Neural cell (in vitro differentiated cells): ENCODE measurements at regions not wholly inside any gene's neighbourhood (a gene's known extent, or its start where the extent isn't known, plus 50 kb on each side); places are given as distances from the start of the nearest gene placed in this dataset.

Experiments used
- small RNA-seq, 3 experiments: library from RNA; depleted of rRNA; stranded (forward); fragments of <200 nt; gene quantifications; one replicate each; pipeline ENCODE3, GENCODE V24; 2012

Small RNA genes lying in the stretch of these regions (small RNA-seq; reads per million reads assigned to genes)
- 0 reads per million in 3 experiments for gene MIR4447
- gene RF01884: 0 reads per million in 3 experiments
- gene RNU5E-8P: 0 to 0.90 (median 0) reads per million in 3 experiments
- gene RNU6-1200P: 0 reads per million in 3 experiments
